Trophoblast cell (in vitro differentiated cells and primary cell): ENCODE measurements at regions not wholly inside any gene's neighbourhood (a gene's known extent, or its start where the extent isn't known, plus 50 kb on each side); places are given as distances from the start of the nearest gene placed in this dataset.

ENCODE experiments used
- DNase-seq, 2 donors: peaks; one replicate each; pipeline ENCODE4 v3.0.0-alpha.2; 2016
- H2AFZ ChIP-seq: 2 replicates; pipeline ENCODE4 v1.6.1; 2013; ENCODE audit warnings: low read length, moderate library complexity, mild to moderate bottlenecking; ENCODE audit not compliant: insufficient read depth, poor library complexity
- H2AK5ac ChIP-seq: 2 replicates; pipeline ENCODE4 v1.6.1; 2013; ENCODE audit warnings: mild to moderate bottlenecking, low read length
- H2BK120ac ChIP-seq: 2 replicates; pipeline ENCODE4 v1.6.1; 2013; ENCODE audit warnings: low read length, mild to moderate bottlenecking, moderate library complexity; ENCODE audit not compliant: insufficient read depth, poor library complexity
- H2BK12ac ChIP-seq: 2 replicates; pipeline ENCODE4 v1.6.1; 2013; ENCODE audit warnings: mild to moderate bottlenecking, low read length, moderate library complexity
- H2BK5ac ChIP-seq: 2 replicates; pipeline ENCODE4 v1.6.1; 2013; ENCODE audit warnings: low read length, low read depth, moderate library complexity, mild to moderate bottlenecking; ENCODE audit not compliant: poor library complexity
- H3K14ac ChIP-seq: 2 replicates; pipeline ENCODE4 v1.6.1; 2013; ENCODE audit warnings: mild to moderate bottlenecking, low read length
- H3K18ac ChIP-seq: 2 replicates; pipeline ENCODE4 v1.6.1; 2013; ENCODE audit warnings: mild to moderate bottlenecking, low read length
- H3K23ac ChIP-seq: 2 replicates; pipeline ENCODE4 v1.6.1; 2013; ENCODE audit warnings: low read length
- H3K27ac ChIP-seq: 2 replicates; pipeline ENCODE4 v1.5.1; 2013; ENCODE audit warnings: low read depth, mild to moderate bottlenecking, inconsistent platforms, low read length, moderate library complexity
- H3K27me3 ChIP-seq: 2 replicates; pipeline ENCODE4 v1.6.1; 2013; ENCODE audit warnings: inconsistent platforms, mild to moderate bottlenecking, low read length, moderate library complexity; ENCODE audit not compliant: insufficient read depth
- H3K36me3 ChIP-seq, 2 experiments: 1 replicate in 1 of 2; 2 replicates in 1 of 2; pipeline ENCODE4 v1.6.1; 2013; ENCODE audit warnings: low read length in 2 of 2, mild to moderate bottlenecking in 2 of 2, moderate library complexity in 1 of 2; ENCODE audit not compliant: insufficient read depth in 2 of 2, control insufficient read depth in 1 of 2
- H3K4ac ChIP-seq: 2 replicates; pipeline ENCODE4 v1.6.1; 2013; ENCODE audit warnings: low read depth, mild to moderate bottlenecking, low read length, moderate library complexity
- H3K4me1 ChIP-seq, 2 experiments: 1 replicate in 1 of 2; 2 replicates in 1 of 2; pipeline ENCODE4 v1.6.1; 2013; ENCODE audit warnings: low read length in 2 of 2, mild to moderate bottlenecking in 2 of 2, moderate library complexity in 1 of 2; ENCODE audit not compliant: insufficient read depth in 2 of 2, control insufficient read depth in 1 of 2
- H3K4me2 ChIP-seq: 2 replicates; pipeline ENCODE4 v1.6.1; 2013; ENCODE audit warnings: inconsistent platforms, mild to moderate bottlenecking, low read length, moderate library complexity
- H3K4me3 ChIP-seq: 2 replicates; pipeline ENCODE4 v1.5.1; 2013; ENCODE audit warnings: mild to moderate bottlenecking, low read depth, low read length, inconsistent platforms
- H3K79me1 ChIP-seq: one replicate; pipeline ENCODE4 v1.6.1; 2013; ENCODE audit warnings: low read length
- H3K79me2 ChIP-seq: 2 replicates; pipeline ENCODE4 v1.6.1; 2013; ENCODE audit warnings: low read length, mild to moderate bottlenecking; ENCODE audit not compliant: control insufficient read depth, insufficient read depth, poor library complexity
- H3K9ac ChIP-seq: 2 replicates; pipeline ENCODE4 v1.6.1; 2013; ENCODE audit warnings: mild to moderate bottlenecking, low read length
- H3K9me3 ChIP-seq: 2 replicates; pipeline ENCODE4 v1.6.1; 2013; ENCODE audit warnings: low read depth, mild to moderate bottlenecking, control low read depth, inconsistent platforms, low read length; ENCODE audit not compliant: insufficient read depth
- H4K12ac ChIP-seq: 2 replicates; pipeline ENCODE4 v1.6.1; 2013; ENCODE audit warnings: low read depth, mild to moderate bottlenecking, low read length, moderate library complexity
- H4K8ac ChIP-seq: 2 replicates; pipeline ENCODE4 v1.6.1; 2013; ENCODE audit warnings: low read depth, mild to moderate bottlenecking, low read length, moderate library complexity
- H4K91ac ChIP-seq: one replicate; pipeline ENCODE4 v1.6.1; 2013; ENCODE audit warnings: low read depth, mild to moderate bottlenecking, low read length, moderate library complexity
- WGBS: extraction: QIAGEN DNeasy Blood & Tissue Kit; methylation state at CpG from one replicate; pipeline ENCODE4 v1.1.7; 2013; ENCODE audit warnings: missing lambda C conversion rate; ENCODE audit not compliant: insufficient read length, insufficient coverage; ENCODE audit errors: extremely low coverage; 5-methylcytosine and 5-hydroxymethylcytosine counted together

- H3K9ac ChIP-seq = no peak overlapping the region
- no peaks in the 10 kb centered on the region for H3K9me3 ChIP-seq
- H2AK5ac ChIP-seq = no peak overlapping the region
- no peaks in the 10 kb centered on the region for H3K27me3 ChIP-seq
- no peak overlapping the region for H3K4ac ChIP-seq
- no peak overlapping the region for H3K4me2 ChIP-seq
- no peak overlapping the region for H3K27ac ChIP-seq
- no peaks in the 10 kb centered on the region for H3K79me2 ChIP-seq
- no peak overlapping the region for H3K4me3 ChIP-seq
- H4K91ac ChIP-seq = no peak overlapping the region
- no peak overlapping the region for H3K14ac ChIP-seq
- WGBS = no CpG with 5 or more reads among the region's 2 CpGs
- H2BK12ac ChIP-seq = no peak overlapping the region
- DNase-seq = no peak
- no peak overlapping the region for H2AFZ ChIP-seq
- no peak overlapping the region for H4K12ac ChIP-seq
- H2BK5ac ChIP-seq = no peak overlapping the region
- no peak overlapping the region for H4K8ac ChIP-seq
- H3K36me3 ChIP-seq = no peaks in the 10 kb centered on the region
- H3K23ac ChIP-seq = no peak overlapping the region
- no peak overlapping the region for H3K18ac ChIP-seq
- H3K4me1 ChIP-seq = peaks cover 0 to 3% of the 10 kb centered on the region in 2 experiments
- no peaks in the 10 kb centered on the region for H3K79me1 ChIP-seq
- no peak overlapping the region for H2BK120ac ChIP-seq
Measured at GRCh38 chr1:222955964-222956363, 141.1 kb downstream of the DISP1 start.

GRCh38 chr1:222956601-222957000 is 141.8 kb downstream of the DISP1 start:
- Histone ChIP-seq H2BK12ac (no peak overlapping the region), H3K27ac (no peak overlapping the region), H3K4me3 (no peak overlapping the region), H3K9ac (no peak overlapping the region), H2BK120ac (no peak overlapping the region), H2AFZ (no peak overlapping the region), H3K4me2 (no peak overlapping the region), H3K9me3 (no peaks in the 10 kb centered on the region), H3K27me3 (no peaks in the 10 kb centered on the region), H3K18ac (no peak overlapping the region), H2AK5ac (no peak overlapping the region), H3K79me2 (no peaks in the 10 kb centered on the region), H3K36me3 (no peaks in the 10 kb centered on the region), H4K12ac (no peak overlapping the region), H3K4ac (no peak overlapping the region), H3K23ac (no peak overlapping the region), H4K91ac (no peak overlapping the region), H3K14ac (no peak overlapping the region), H2BK5ac (no peak overlapping the region), H3K79me1 (no peaks in the 10 kb centered on the region), H4K8ac (no peak overlapping the region), H3K4me1 (peaks cover 0 to 3% of the 10 kb centered on the region in 2 experiments)
- DNase-seq = no peak

GRCh38 chr1:222967466-222968240 is 152.8 kb downstream of the DISP1 start:
- no CpG with 5 or more reads among the region's 5 CpGs for WGBS
- no peak overlapping the region for H3K27ac ChIP-seq
- no peaks in the 10 kb centered on the region for H3K9me3 ChIP-seq
- H3K23ac ChIP-seq = no peak overlapping the region
- H2AK5ac ChIP-seq = no peak overlapping the region
- DNase-seq = no peak
- no peak overlapping the region for H3K4me3 ChIP-seq
- no peak overlapping the region for H3K4ac ChIP-seq
- no peak overlapping the region for H3K4me2 ChIP-seq
- no peak overlapping the region for H2BK5ac ChIP-seq
- H4K8ac ChIP-seq = no peak overlapping the region
- no peak overlapping the region for H3K18ac ChIP-seq
- no peak overlapping the region for H2BK12ac ChIP-seq
- no peak overlapping the region for H4K12ac ChIP-seq
- no peak overlapping the region for H2AFZ ChIP-seq
- no peak overlapping the region for H3K9ac ChIP-seq
- no peak overlapping the region for H4K91ac ChIP-seq
- no peak overlapping the region for H2BK120ac ChIP-seq
- H3K79me1 ChIP-seq = no peaks in the 10 kb centered on the region
- no peak overlapping the region for H3K14ac ChIP-seq
- no peaks in the 10 kb centered on the region for H3K79me2 ChIP-seq
- no peaks in the 10 kb centered on the region for H3K27me3 ChIP-seq
- H3K36me3 ChIP-seq = no peaks in the 10 kb centered on the region
- no peaks in the 10 kb centered on the region for H3K4me1 ChIP-seq

GRCh38 chr1:222970040-222970439 is 155.2 kb downstream of the DISP1 start:
- Histone ChIP-seq H4K91ac (no peak overlapping the region), H3K79me1 (no peaks in the 10 kb centered on the region), H2AFZ (no peak overlapping the region), H3K27ac (no peak overlapping the region), H3K4me3 (no peak overlapping the region), H2BK5ac (no peak overlapping the region), H3K18ac (no peak overlapping the region), H2BK12ac (no peak overlapping the region), H4K8ac (no peak overlapping the region), H3K36me3 (no peaks in the 10 kb centered on the region), H2AK5ac (no peak overlapping the region), H3K9me3 (no peaks in the 10 kb centered on the region), H3K4me2 (no peak overlapping the region), H3K4me1 (peaks cover 0 to 2% of the 10 kb centered on the region in 2 experiments), H3K27me3 (no peaks in the 10 kb centered on the region), H2BK120ac (no peak overlapping the region), H3K23ac (no peak overlapping the region), H4K12ac (no peak overlapping the region), H3K14ac (no peak overlapping the region), H3K79me2 (no peaks in the 10 kb centered on the region), H3K9ac (no peak overlapping the region), H3K4ac (no peak overlapping the region)
- no peak for DNase-seq
- WGBS = no CpG with 5 or more reads among the region's 8 CpGs
